SH-SY5Y (cell line): ENCODE measurements at regions not wholly inside any gene's neighbourhood (a gene's known extent, or its start where the extent isn't known, plus 50 kb on each side); places are given as distances from the start of the nearest gene placed in this dataset.

Experiments
- GATA2 ChIP-seq: IDR thresholded peaks from 2 replicates; pipeline ENCODE4 v1.6.1; 2011; ENCODE audit warnings: mild to moderate bottlenecking, low read depth, low read length
- GATA3 ChIP-seq: IDR thresholded peaks from 2 replicates; pipeline ENCODE4 v1.6.1; 2011; ENCODE audit warnings: low read depth, mild to moderate bottlenecking, low read length, moderate library complexity

DNA sequence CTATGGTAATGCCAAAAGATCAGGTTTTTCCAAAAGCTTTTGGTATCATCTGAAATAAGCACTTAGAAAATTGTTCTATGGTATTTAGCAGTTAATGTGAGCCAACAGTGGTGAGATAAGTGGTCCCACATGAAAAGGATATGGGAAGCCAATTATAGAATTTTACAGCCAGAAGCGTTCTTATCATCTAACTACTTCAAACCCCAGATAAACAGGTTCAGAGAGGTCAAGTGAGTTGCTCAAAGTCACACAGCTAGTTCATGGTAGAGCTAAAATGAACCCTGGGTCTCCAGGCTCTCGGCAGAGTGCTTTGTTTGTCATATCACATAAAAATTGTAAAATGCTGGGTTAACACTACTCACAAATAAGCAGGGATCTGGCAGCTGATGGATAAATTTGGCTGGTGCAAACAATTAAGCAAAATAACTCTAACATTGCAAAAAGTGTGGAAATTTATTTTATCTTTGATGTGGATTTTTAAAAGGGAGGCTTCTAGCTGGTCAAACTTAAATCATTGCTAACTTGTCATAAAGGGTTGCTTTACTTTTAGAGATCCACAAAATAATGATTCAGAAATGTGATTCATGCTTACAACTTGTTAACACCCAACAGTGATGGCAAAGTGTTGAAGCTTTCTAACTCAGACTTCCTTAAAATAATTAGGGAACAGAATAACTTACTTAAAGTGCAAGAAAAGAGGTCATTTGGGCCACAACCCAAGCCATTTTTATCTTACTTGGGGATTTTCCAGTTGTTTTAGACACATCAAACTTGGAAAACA, 202.8 kb upstream of the TBC1D5 start:
- TF ChIP-seq GATA2 (no peak), GATA3 (no peak)

DNA sequence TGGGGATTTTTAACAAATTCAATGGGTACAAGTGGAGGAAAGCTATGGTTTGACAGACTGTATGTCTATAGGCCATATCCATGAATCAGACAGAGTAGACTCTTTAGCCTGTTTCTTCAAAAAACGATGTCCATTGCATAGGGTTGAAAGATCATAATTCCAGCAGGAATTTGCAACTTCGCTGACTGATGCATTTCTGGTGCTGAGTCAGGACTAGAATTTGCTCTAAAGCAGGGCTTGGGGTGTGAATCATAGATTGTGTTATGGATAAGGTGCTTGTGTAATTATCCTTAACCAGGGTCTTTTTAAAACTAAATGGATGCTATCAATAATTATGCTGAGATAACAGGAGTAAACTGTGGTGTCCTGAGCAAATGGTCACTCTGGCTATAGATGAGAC, 200.4 kb upstream of the TBC1D5 start:
- TF ChIP-seq GATA3: no peak
- TF ChIP-seq GATA2: no peak

DNA sequence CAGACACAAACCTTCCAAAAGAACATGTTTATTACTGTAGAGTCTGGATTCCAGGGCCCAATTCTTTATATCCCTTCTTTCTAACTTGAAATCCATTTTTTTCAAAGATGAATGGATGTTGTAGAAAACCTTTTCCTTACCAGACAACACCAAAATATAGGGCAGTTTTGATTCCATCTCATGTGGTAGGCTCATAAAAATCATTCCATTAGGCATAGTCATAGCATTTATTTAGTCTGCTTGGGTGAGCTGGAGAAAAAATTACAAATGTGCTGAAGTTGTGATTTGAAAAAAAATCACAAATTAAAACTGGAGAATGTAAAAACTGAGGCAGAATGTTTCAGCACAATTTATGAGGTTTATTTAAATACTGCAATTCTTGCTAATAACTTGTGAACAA, 199.3 kb upstream of the TBC1D5 start:
- TF ChIP-seq GATA3 (no peak), GATA2 (no peak)

DNA sequence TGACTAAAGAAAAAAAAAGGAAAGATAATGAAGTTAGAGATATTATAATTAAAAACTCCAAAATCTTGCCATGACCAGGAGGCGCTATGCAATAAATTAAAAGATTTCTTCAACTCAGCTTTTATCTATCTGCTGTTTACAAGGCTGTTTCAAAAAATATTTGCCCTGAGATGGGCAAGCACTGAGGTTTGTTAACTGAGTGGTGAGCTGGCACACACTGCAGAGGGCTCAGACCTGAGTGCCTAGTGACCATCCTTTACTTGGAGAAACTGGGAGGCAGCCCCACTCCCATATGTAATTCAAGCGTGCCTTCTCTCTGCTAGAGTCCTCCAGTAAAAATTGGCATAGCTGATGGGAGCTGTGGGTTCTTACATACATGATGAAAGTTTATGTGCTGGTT, 198.7 kb upstream of the TBC1D5 start:
- TF ChIP-seq GATA2 (no peak), GATA3 (no peak)

DNA sequence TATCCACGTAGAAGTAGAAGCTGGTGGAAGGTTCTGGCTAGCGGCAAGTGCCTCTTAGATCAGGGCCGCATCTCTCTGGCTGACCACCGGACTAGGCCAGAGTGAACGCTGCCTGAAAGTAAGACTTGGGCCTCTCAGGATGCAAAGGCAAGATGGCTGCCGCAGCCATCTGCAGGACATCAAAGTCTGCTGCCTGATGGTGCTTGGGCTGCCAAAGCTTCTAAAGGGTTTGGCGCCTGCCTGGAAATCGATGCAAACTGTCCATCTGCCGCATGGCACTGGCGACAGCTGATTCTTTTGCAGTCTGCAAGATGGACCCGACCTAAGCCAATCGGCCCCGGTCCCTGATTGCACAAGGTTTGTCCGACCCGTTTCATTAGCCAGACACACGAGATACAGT, 196.7 kb upstream of the TBC1D5 start:
- TF ChIP-seq GATA3 (no peak), GATA2 (no peak)

DNA sequence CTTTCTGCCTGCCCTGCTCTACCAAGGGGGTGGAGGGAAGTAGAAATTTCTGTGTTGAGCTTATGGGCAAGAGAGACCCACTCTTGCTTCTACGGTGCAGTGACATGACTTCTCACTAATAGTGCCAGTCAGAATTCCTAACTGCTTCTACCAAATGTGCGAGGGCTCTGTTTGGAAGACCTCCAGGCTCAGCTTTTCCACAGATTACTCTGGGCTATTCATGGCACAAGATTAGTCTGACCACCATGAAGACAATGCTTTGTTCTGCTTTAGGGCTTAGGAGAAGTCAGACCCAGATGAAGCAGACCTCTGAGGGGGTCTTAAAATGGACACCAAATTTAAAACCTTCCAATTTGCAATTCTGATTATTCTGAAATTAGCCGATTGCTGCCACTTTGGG, 195.9 kb upstream of the TBC1D5 start:
- TF ChIP-seq GATA3: no peak
- no peak for TF ChIP-seq GATA2

DNA sequence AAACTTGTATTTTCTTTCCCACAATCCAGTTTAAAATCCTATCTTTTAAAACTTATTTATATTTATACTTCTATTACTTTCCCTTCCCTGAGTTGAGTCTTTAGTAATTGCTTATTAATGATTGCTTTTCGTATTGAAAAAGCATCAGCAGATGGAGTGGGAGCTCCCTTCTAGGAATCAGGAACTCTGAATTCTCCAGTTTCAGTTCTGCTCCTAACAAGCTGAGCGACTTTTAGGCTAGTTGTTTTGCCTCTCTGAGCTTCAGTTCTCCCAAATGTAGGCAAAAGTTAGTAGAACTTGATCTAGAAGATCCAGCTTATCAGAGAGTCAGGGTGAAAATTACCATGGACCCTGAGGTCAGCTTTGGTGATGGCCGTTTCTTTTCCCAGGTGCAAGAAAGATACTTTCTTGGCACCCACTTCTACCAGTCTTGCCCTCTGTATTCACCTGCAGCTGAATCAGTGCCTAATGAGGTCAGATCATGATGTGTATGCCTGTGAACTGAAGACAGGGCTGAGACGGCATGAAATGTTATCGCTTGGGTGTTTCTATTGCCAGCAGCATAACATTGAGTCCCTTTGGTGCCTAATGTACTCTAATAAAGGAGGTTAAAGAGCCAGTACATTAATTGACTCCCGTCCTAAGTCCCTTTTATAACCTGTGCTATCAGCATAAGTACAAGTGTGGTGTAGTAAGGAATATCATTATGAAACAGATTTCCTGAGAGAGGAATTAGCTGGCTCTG, 194.5 kb upstream of the TBC1D5 start:
- no peak for TF ChIP-seq GATA3
- TF ChIP-seq GATA2: no peak

DNA sequence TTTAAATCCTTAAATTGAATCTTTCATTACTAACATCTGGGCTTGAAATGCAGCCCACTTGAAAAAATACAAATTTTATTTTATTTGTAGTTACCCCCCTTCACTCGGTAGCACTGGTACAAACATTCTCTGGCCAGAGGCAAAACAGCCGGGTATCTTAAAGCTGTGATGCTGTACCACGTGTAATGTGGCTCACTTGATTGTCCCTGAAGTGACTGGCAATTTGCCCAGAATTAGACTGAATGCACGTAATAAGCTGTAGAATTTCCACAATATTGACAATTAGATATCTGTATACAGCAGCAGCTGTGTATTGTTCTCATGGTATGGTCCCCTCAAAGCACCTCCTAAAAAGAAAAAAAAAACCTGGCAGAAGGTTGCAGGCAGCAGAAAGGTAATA, 192.8 kb upstream of the TBC1D5 start:
- TF ChIP-seq GATA3: no peak

DNA sequence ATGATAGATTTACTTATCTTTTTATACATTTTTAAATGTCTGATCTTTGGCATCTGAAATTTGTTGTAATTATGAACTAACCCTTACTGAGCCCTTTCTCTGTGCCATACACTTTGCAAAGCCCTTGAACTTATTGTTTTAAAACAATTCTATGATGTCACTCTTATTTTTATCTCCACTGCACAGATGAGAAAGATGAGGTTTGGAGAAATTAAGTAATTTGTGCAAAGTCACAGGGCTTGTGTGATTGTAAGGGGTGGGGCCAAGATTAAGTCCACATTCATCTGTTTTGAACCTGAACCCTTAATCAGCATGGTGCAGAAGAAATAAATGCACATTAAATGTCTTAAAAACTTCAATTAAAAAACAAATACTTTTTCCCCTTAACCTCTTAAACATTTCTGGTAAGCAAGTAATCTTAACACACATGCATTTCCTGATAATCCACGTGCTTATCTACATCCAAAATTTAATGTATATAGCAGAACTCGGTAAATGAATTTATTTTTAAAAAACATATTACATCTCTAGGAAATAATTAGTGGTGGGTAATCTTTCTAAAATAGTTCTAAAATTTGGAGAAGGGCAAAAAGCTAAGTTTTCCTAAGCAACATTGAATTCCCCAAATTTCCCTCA, 189.8 kb upstream of the TBC1D5 start:
- no peak for TF ChIP-seq GATA2
- no peak for TF ChIP-seq GATA3

DNA sequence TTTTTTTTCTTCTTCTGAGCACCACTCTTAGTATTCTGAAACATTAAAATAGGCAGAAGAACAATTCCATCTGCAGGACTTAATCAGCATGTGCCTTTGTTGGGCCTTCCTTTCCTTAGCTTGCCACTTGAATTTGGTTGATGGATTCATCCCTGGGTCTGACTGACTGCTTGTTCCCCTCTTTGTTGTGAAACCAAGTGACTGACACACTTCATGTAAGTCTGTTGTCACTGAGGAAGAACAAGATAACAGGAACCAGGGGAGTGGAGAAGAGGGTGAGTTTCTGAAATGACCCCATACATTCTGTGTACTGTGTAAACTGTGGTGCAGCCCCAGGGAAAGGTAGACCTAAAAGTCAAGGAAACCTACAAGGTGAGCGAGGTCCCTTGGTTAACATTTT, 188.7 kb upstream of the TBC1D5 start:
- TF ChIP-seq GATA2 (no peak), GATA3 (no peak)

DNA sequence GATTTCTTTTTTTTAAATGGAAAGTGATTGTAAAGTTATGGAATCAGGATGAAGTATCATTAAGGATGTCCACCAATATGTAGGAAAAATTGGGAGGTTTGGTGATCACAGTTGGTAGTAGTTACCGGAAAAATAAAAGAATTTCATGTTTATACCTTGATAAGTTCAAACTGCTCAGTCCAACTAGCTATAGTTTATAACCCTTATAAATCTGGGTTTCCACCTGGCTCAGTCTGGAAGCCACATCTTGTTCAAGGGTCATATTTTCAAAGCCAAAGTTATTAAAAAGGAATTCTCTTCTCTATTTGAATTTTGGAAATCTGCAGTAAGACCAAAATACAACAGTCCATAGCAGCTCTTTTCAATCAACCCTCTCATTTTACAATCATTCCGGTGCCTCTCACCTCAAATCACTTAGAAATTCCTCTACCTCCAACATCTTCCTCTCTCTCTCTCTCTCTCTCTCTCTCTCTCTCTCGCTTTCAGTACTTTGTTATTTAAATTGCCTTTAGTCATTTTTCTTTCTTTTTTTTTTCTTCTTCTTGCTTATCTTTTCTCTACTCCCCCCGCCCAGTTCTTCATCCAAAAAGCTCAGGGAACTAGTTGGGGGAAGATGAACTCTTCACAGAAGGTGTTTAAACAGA, 186.2 kb upstream of the TBC1D5 start:
- TF ChIP-seq GATA2 (no peak), GATA3 (no peak)

DNA sequence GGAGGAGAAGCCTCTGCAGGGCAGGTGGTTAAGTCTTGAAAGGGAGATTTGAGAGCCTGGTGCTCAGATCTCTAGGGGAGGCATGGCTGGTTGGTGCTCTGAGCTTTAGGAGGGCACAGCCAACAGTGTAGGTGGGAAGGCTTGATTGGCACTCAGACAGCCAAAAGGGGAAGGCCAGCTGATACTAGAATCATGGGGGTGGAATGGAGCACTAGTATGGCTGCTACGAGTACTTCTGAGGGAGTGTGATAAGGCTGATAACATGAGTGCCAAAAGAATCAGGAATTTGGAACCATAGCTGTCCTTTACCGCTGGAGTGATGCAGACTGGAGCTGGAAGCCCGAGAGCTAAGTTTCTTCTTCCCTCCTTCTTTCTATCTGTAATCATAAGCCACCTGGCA, 184.6 kb upstream of the TBC1D5 start:
- no peak for TF ChIP-seq GATA3
- no peak for TF ChIP-seq GATA2

DNA sequence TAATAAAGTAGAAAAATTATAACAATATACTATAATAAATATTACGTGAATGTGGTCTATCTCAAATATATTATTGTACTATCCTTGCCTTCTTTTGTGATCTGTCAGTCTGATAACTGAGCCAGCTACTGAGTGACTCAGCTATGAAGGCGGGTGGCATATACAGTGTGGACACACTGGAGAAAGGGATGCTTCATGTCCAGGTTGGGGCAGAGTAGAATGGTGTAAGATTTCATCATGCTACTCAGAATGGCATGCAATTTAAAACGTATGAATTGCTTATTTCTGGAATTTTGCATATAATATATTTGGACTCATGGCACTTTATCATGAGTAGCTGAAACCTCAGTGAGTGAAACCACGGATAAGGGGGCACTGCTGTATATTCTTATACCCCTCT, 172.9 kb upstream of the TBC1D5 start:
- TF ChIP-seq GATA3 (no peak), GATA2 (no peak)

DNA sequence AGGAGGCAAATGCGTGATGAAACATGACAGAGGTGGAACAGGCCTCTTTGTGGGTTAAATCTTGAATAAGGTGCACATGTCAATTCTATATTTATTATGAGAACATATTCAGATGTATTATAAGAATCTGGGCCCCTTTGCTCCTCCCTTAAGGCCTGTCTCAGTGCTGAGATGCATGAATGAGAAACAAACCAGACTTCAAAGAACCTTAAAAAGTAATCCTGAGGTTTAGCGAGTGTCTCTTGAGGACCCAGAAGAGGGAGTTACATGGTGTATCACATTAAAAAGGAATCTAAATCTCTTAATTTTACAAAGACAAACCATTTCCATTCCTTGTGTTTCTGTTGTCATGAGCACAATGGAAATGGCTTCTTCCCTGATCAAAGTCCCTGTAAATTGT, 170.9 kb upstream of the TBC1D5 start:
- no peak for TF ChIP-seq GATA2
- no peak for TF ChIP-seq GATA3

DNA sequence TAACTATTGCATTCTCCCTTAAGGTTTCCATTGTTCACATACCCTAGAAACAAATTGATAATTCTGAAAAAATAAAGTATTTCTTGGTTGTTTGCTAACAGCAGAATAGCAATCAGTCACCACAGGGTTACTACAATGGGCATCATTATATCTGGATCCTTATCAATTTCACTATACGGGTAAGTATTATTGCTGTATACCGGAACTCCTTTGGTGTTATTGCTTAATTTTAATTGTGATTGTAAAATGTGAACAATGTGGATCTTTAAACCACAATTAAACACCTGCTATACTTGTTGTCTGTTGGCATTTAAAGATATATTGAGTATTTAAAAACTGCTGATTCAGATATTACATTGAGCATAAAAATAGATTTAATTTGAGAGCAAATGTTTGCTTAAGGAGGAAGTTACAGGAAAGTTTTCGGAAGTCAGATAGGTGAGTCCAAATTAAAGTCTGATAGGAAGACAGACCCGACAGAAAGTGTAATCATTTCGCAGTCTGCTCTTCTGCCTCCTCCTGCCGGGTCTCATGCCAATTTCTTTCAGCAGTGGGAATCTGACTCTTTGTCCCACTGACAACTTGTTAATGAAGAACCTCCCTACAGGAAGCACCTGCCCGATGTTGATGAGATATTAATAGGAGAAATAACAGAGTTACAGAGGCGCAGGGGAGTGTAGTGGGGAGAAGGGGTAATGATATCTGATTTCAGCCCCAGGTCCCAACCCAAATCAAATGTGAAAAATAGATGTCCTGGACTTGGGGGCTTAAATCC, 169.7 kb upstream of the TBC1D5 start:
- TF ChIP-seq GATA2: no peak
